Suprapubic skin (tissue), 3 donors: ENCODE measurements at regions not wholly inside any gene's neighbourhood (a gene's known extent, or its start where the extent isn't known, plus 50 kb on each side); places are given as distances from the start of the nearest gene placed in this dataset.

Source experiments
- CTCF ChIP-seq, 2 donors: fragments of 200-600 bp in 1 of 2; fragments of 450-650 bp in 1 of 2; sonication (generic) in 1 of 2; IDR thresholded peaks; one replicate each; pipeline ENCODE4 v1.5.1; 2016 to 2019; ENCODE audit warnings: antibody characterized with exemption in 2 of 2, mild to moderate bottlenecking in 1 of 2, moderate library complexity in 1 of 2
- POLR2AphosphoS5 ChIP-seq, 3 donors: sonication (generic); formaldehyde crosslinking; IDR thresholded peaks; one replicate each; pipeline ENCODE4 v1.6.1; 2017; ENCODE audit warnings: antibody characterized with exemption in 3 of 3

GRCh38 chr12:67798768-67799167 is 150.2 kb downstream of the DYRK2 start:
- TF ChIP-seq CTCF (IDR thresholded peaks at IDR 0.05) (no peak), POLR2AphosphoS5 (IDR thresholded peaks at IDR 0.05) (no peak)
